GM23338 (cell line): ENCODE measurements at regions not wholly inside any gene's neighbourhood (a gene's known extent, or its start where the extent isn't known, plus 50 kb on each side); places are given as distances from the start of the nearest gene placed in this dataset.

Experiments
- CREB1 ChIP-seq: fragments of 250-450 bp; sonication (Bioruptor Pico); IDR thresholded peaks from 2 replicates; pipeline ENCODE4 v1.5.0; 2020; ENCODE audit warnings: low read depth, mild to moderate bottlenecking, moderate library complexity
- EZH2 ChIP-seq: fragments of 200-600 bp; sonication (generic); IDR thresholded peaks from one replicate; pipeline ENCODE4 v1.8.0; 2017; ENCODE audit warnings: antibody characterized with exemption, mild to moderate bottlenecking, low read depth; ENCODE audit not compliant: unreplicated experiment
- EZH2phosphoT487 ChIP-seq: fragments of 200-600 bp; sonication (generic); IDR thresholded peaks from one replicate; pipeline ENCODE4 v1.8.1; 2018; ENCODE audit warnings: antibody characterized with exemption; ENCODE audit not compliant: unreplicated experiment
- JUNB ChIP-seq: IDR thresholded peaks from one replicate; pipeline ENCODE4 v1.6.1; 2016; ENCODE audit warnings: antibody characterized with exemption; ENCODE audit not compliant: unreplicated experiment
- NANOG ChIP-seq: IDR thresholded peaks from 2 replicates; pipeline ENCODE4 v1.6.1; 2016; ENCODE audit warnings: antibody characterized with exemption, borderline replicate concordance
- POLR2AphosphoS5 ChIP-seq: IDR thresholded peaks from 2 replicates; pipeline ENCODE4 v1.6.1; 2016; ENCODE audit warnings: antibody characterized with exemption, low read depth
- REST ChIP-seq: IDR thresholded peaks from one replicate; pipeline ENCODE4 v1.6.1; 2018; ENCODE audit warnings: antibody characterized with exemption; ENCODE audit not compliant: unreplicated experiment
- STAT1 ChIP-seq: IDR thresholded peaks from one replicate; pipeline ENCODE4 v1.6.1; 2016; ENCODE audit warnings: antibody characterized with exemption; ENCODE audit not compliant: unreplicated experiment
- ZNF114 ChIP-seq: fragments of 250-450 bp; sonication (Bioruptor Pico); IDR thresholded peaks from 2 replicates; pipeline ENCODE4 v1.5.0; 2020; ENCODE audit warnings: mild to moderate bottlenecking, moderate library complexity
- ZNF462 ChIP-seq: fragments of 250-450 bp; sonication (Bioruptor Pico); IDR thresholded peaks from 2 replicates; pipeline ENCODE4 v1.5.0; 2020; ENCODE audit warnings: mild to moderate bottlenecking, moderate library complexity
- TF ChIP-seq, protein P1 (sequence below), 2 experiments: fragments of 200-600 bp in 1 of 2; sonication (generic) in 1 of 2; conservative IDR thresholded peaks; 2 replicates each; pipeline versions ENCODE4 v1.5.1 to v1.6.1; 2016 to 2017; ENCODE audit warnings: antibody characterized with exemption in 2 of 2, low read depth in 2 of 2, mild to moderate bottlenecking in 2 of 2, moderate library complexity in 1 of 2
- TF ChIP-seq, protein P2 (sequence below): IDR thresholded peaks from 2 replicates; pipeline ENCODE4 v1.6.1; 2016; ENCODE audit warnings: antibody characterized with exemption

DNA sequence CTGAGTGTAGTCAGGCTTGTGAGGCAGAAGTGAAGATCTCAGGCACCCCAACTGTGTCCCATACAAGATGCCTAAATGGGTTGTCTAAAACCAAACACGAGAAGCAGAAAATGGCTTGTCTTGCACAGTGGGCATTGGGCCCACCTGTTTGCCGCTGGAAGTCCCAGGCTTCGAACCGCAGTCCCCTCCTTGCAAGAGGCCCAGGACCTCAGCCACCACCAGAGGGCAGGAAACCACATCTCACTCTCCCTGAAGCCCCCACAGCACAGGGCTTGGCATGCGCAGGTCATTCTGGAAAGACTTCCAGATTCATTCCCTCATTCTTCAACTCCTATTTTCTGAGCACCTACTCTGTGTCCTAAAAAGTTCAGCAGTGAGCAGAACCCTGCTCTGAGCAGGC is 973.7 kb downstream of the UQCRFS1 start:
- TF ChIP-seq, protein P1, sequence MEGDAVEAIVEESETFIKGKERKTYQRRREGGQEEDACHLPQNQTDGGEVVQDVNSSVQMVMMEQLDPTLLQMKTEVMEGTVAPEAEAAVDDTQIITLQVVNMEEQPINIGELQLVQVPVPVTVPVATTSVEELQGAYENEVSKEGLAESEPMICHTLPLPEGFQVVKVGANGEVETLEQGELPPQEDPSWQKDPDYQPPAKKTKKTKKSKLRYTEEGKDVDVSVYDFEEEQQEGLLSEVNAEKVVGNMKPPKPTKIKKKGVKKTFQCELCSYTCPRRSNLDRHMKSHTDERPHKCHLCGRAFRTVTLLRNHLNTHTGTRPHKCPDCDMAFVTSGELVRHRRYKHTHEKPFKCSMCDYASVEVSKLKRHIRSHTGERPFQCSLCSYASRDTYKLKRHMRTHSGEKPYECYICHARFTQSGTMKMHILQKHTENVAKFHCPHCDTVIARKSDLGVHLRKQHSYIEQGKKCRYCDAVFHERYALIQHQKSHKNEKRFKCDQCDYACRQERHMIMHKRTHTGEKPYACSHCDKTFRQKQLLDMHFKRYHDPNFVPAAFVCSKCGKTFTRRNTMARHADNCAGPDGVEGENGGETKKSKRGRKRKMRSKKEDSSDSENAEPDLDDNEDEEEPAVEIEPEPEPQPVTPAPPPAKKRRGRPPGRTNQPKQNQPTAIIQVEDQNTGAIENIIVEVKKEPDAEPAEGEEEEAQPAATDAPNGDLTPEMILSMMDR (conservative IDR thresholded peaks at IDR 0.05; ENCODE audit: low read depth in 2 of 2) = peak; percentile 75 to 78
- TF ChIP-seq, protein P2, sequence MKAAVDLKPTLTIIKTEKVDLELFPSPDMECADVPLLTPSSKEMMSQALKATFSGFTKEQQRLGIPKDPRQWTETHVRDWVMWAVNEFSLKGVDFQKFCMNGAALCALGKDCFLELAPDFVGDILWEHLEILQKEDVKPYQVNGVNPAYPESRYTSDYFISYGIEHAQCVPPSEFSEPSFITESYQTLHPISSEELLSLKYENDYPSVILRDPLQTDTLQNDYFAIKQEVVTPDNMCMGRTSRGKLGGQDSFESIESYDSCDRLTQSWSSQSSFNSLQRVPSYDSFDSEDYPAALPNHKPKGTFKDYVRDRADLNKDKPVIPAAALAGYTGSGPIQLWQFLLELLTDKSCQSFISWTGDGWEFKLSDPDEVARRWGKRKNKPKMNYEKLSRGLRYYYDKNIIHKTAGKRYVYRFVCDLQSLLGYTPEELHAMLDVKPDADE = no peak
- TF ChIP-seq EZH2 (no peak), EZH2phosphoT487 (no peak), REST (no peak), STAT1 (no peak), JUNB (no peak), CREB1 (CRISPR knock-in tag) (no peak), POLR2AphosphoS5 (no peak), ZNF114 (CRISPR knock-in tag) (no peak), NANOG (no peak), ZNF462 (CRISPR knock-in tag) (no peak)
